ENCODE measurements at regions not wholly inside any gene's neighbourhood (a gene's known extent, or its start where the extent isn't known, plus 50 kb on each side); places are given as distances from the start of the nearest gene placed in this dataset.

DNA sequence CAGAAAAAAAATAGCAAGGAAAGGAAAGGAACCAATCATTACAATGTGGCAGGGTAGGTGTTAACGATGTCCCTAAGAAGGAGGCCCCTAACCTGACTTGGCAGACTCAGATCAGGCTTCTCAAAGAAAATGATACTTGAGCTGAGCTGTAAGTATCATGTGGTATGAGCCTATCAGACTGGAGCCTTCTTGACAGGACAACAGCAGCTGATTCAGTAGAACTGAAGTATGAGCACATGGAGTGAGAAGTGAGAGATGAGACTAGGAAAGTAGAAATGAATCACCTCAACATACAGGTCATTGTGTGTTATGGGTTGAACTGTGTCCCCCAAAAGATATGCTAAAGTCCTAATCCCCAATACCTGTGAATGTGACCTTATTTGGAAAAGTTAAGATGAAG lies 66.3 kb downstream of the MTERF1 start:
- no peak for FAIRE-seq
- TF ChIP-seq TAF1 (IDR thresholded peaks at IDR 0.05; ENCODE audit: borderline replicate concordance, low read depth, low read length) (no peak), POLR2A (IDR thresholded peaks at IDR 0.05; ENCODE audit: low read depth, low read length) (no peak), POLR2AphosphoS5 (IDR thresholded peaks at IDR 0.05; ENCODE audit: low read depth, low read length) (no peak)
- no peak for DNase-seq (ENCODE audit: insufficient read length)

Data from GM12892 (cell line).